ENCODE measurements at regions not wholly inside any gene's neighbourhood (a gene's known extent, or its start where the extent isn't known, plus 50 kb on each side); places are given as distances from the start of the nearest gene placed in this dataset.

DNA sequence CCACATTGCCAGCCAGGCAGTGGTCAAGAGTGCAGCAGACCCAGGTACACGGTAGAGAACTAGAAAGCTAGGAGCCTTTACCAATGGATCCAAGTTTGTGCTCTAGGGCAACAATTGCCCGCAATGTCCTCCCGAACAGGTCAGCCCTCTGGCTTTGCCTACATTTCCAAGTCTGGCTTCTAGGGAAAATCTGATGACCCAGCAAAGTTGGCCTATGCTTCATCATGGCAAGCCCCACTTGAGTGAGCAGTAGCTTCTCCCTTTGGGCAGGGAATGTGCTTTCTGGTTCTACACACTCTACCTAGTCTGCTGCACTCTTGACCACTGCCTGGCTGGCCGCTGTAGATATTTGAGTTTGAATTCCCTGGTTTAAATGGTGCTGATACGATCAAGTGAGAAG, 361.6 kb upstream of the NR2F2 start:
- DNase-seq (ENCODE audit: low read depth) = no peak
- in situ Hi-C loops (cut with HindIII; ENCODE audit: low pct_unique_long_range_greater_than_20kb, low sequenced_read_pairs) = no loop called here

- DNase-seq (ENCODE audit: low read depth) = no peak
These were observed 360.2 kb upstream of the NR2F2 start for GRCh38 chr15:95970326-95970725.

DNA sequence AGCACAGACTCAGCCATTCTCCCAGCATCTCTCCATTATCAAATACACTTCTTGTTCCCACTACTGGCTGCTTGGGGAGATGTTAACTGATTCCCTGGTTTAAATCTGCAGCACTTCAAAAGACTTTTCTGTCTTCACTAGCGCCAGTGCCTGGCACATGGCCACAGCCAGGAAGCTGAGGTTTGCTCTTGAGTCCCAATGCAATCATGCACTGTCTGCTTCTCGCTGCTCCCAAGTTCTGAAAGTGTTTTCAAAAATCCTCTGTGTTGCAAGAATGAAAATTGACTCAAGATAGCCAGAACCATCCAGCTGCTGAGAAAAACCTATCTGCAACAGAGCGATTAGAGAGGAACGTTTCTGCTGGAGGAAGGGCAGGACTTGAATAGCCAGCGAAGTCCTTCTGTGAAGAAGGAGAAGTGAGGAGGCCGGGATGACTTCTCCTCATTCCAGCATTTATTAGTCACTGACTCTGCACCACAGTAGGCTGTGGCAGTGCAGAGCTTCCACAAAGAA, 358.4 kb upstream of the NR2F2 start:
- in situ Hi-C loops (cut with HindIII; ENCODE audit: low pct_unique_long_range_greater_than_20kb, low sequenced_read_pairs) = no loop called here

More at GRCh38 chr15:95970326-95970725, 360.2 kb upstream of the NR2F2 start:
- in situ Hi-C loops (cut with HindIII; ENCODE audit: low pct_unique_long_range_greater_than_20kb, low sequenced_read_pairs) = no loop called here

DNA sequence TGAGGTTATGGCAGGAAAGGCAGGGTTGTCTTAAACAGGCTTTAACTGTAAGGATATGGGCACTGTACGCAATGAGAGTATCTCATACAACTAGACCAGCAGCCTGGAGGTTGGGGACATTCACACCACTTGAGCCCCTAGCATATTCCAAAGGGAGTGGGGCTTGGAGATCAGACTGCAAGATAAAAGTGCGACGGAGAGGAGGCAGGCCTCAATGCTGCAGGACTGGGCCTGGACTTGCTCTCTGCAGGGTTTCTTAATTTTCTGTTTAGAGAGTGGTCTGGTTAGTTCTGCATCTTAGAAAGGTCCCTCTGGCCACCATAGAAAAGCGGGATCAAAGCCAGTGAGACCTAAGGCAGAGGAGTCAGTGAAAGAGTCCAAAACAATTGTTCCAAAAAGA, 357.7 kb upstream of the NR2F2 start:
- no peak for DNase-seq (ENCODE audit: low read depth)
- in situ Hi-C loops (cut with HindIII; ENCODE audit: low pct_unique_long_range_greater_than_20kb, low sequenced_read_pairs) = no loop called here

More for the DNA sequence above, 358.4 kb upstream of the NR2F2 start:
- DNase-seq (ENCODE audit: low read depth) = no peak

DNA sequence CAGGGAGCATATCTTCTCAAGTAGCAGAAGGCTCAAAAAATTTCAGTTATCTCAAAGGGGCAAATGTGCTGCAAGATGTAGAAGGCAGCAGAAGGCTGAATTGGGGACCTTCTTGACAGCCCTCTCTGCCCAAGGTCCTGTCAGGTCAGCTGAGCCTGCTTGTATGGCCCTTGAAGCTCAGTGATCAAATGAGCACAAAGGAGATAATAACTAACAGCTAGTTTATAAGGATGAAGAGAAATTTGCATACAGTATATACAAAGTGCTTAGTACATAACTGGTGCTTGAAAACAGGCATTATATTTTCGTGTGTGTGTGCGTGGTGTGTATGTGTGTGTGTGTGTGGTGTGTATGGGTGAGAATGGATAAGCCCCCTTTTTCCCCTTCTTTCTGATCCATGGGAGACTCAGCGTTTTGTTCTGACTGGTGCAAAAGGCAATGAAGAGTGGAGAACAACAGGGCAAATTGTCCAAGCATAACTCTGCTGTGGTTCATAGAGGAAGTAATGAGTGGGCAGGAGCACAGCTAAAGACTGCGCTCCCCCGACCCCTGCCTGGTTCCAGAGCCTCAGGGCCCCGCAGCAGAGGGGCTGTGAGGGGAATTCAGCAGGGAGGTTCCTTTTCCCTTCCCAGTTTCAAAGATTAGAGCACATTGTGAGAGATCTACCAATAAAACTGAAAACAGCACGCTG, 356.8 kb upstream of the NR2F2 start:
- in situ Hi-C loops (cut with HindIII; ENCODE audit: low pct_unique_long_range_greater_than_20kb, low sequenced_read_pairs) = no loop called here
- no peak for DNase-seq (ENCODE audit: low read depth)

DNA sequence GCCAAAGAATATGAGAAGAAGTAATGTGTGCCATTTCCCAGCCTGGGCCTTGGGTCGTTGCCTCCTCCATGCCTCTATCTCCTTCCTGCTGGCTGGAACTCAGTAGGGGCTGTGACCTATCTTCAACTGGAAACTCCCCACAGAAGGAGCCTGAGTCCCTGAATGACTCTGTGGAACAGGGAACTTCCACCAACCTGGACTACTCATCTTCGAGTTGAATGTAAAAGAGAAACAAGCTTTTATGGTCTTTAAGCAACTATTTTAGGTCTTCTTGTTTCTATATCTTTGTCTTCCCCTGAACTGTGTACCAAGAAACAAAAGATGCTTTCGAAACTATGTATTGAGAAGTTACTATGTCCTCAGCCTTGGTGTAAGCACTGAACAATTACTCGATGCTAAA, 355.3 kb upstream of the NR2F2 start:
- in situ Hi-C loops (cut with HindIII; ENCODE audit: low pct_unique_long_range_greater_than_20kb, low sequenced_read_pairs) = no loop called here
- no peak for DNase-seq (ENCODE audit: low read depth)

- in situ Hi-C loops (cut with HindIII; ENCODE audit: low pct_unique_long_range_greater_than_20kb, low sequenced_read_pairs) = no loop called here
- no peak for DNase-seq (ENCODE audit: low read depth)
These were observed 351.2 kb upstream of the NR2F2 start for GRCh38 chr15:95979286-95979685.

DNA sequence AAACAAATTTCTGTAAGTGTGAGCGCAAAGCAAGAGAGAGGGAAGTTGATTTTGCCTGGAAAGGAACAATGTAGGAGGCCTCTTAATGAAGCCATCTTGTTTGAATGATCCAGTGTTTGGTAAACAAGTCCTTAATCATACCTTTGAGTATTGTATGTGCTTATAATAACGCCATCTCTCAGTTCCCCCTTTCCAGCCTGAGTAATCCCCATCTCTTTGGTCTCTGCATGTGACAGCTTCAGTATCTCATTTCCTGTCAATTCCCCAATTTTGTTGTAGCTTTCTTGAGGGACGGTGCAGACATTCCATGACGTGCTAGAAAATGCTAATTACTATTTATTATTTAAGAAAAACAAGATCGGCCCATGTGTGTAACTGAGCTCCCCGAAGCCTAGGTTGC, 349.3 kb upstream of the NR2F2 start:
- no peak for DNase-seq (ENCODE audit: low read depth)
- in situ Hi-C loops (cut with HindIII; ENCODE audit: low pct_unique_long_range_greater_than_20kb, low sequenced_read_pairs) = no loop called here

- in situ Hi-C loops (cut with HindIII; ENCODE audit: low pct_unique_long_range_greater_than_20kb, low sequenced_read_pairs) = no loop called here
- DNase-seq (ENCODE audit: low read depth) = no peak
These were observed 343.2 kb upstream of the NR2F2 start for GRCh38 chr15:95987299-95987698.

GRCh38 chr15:95987886-95988573, 342.5 kb upstream of the NR2F2 start:
- in situ Hi-C loops (cut with HindIII; ENCODE audit: low pct_unique_long_range_greater_than_20kb, low sequenced_read_pairs) = no loop called here
- DNase-seq (ENCODE audit: low read depth) = no peak

GRCh38 chr15:95988574-95988887, 342.0 kb upstream of the NR2F2 start:
- no peak for DNase-seq (ENCODE audit: low read depth)
- in situ Hi-C loops (cut with HindIII; ENCODE audit: low pct_unique_long_range_greater_than_20kb, low sequenced_read_pairs) = no loop called here

DNA sequence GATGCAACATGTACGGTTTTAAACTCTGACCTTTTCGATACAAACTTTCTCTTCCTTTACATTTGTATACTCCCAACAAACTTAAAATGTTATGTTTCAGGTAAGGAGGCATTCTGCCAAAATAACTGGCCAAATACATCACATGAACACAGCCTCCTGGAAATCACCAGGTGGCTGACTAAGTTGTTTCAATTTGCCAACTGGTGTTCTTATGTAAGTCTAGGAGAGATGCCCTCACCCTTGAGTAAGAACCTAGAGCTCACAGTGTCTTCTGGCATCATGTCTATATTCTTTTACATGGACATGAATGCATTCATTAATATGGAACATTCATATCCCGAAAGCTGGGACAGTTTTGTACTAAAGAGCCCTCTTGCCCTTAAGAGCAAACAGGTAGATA, 341.1 kb upstream of the NR2F2 start:
- in situ Hi-C loops (cut with HindIII; ENCODE audit: low pct_unique_long_range_greater_than_20kb, low sequenced_read_pairs) = no loop called here
- DNase-seq (ENCODE audit: low read depth) = no peak

DNA sequence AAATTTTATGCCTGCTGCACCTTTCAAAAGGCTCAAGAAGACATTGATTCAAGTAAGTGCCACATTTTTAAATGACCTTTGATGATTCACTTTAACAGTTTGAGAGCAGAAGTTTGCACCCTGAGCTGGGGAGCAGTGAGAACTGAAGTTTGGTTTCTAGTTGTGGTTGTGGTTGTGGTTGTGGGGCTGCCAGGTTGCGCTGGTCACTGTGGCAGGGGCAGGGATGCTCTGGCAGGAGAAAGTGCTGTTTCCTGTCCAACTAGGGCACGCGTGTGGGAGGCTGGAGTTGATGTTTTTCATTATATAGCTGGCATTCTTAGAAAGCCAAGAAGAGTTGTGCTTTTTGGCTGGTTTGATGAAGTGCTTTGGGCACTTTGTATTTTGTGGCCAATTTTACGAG, 339.7 kb upstream of the NR2F2 start:
- in situ Hi-C loops (cut with HindIII; ENCODE audit: low pct_unique_long_range_greater_than_20kb, low sequenced_read_pairs) = no loop called here
- no peak for DNase-seq (ENCODE audit: low read depth)

- DNase-seq (ENCODE audit: low read depth) = no peak
- in situ Hi-C loops (cut with HindIII; ENCODE audit: low pct_unique_long_range_greater_than_20kb, low sequenced_read_pairs) = no loop called here
These were observed 336.1 kb upstream of the NR2F2 start for GRCh38 chr15:95994418-95994817.

DNA sequence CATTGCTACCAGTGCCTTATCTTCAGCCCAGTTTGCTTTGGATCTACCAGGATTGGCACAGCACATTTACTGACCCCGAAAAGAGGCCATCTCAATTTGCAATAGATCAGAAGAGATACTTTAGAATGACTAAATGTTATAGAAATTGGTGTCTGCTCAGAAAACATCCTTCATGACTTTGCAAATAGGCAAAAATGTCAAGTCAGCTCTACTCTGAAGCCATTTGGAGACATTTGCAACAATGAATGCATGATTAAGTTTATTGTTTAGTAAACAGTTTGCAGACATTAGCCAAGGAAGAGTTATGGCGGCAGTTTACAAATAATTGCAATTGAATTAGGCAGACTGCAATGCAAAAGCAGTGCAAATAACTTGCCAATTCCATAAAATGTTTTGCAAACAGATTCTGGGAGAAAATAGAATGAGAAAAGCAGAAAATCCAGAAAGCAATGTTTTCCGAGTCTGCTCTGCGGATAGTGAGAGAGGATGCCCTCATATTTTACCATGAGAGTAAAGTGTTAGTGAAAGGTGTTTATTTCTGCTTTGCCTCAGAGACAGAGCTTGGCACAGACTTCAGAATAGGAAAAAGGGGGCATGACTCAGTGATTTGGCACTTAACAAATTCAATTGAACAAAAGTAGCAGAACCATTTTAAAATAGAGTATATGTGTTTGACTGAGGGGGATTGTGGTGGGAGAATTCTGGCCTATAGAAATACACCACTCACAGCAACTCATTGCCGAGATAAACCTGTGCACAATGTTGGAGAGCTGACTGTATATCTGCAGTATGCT, 334.9 kb upstream of the NR2F2 start:
- in situ Hi-C loops (cut with HindIII; ENCODE audit: low pct_unique_long_range_greater_than_20kb, low sequenced_read_pairs) = no loop called here
- no peak for DNase-seq (ENCODE audit: low read depth)

GRCh38 chr15:95996494-95996893, 334.0 kb upstream of the NR2F2 start:
- no peak for DNase-seq (ENCODE audit: low read depth)
- in situ Hi-C loops (cut with HindIII; ENCODE audit: low pct_unique_long_range_greater_than_20kb, low sequenced_read_pairs) = no loop called here

GRCh38 chr15:95998935-95999334, 331.6 kb upstream of the NR2F2 start:
- no peak for DNase-seq (ENCODE audit: low read depth)
- in situ Hi-C loops (cut with HindIII; ENCODE audit: low pct_unique_long_range_greater_than_20kb, low sequenced_read_pairs) = no loop called here

- in situ Hi-C loops (cut with HindIII; ENCODE audit: low pct_unique_long_range_greater_than_20kb, low sequenced_read_pairs) = no loop called here
- no peak for DNase-seq (ENCODE audit: low read depth)
These were observed 327.3 kb upstream of the NR2F2 start for GRCh38 chr15:96002890-96003859.

Measured in Caki2 (cell line).